ENCODE measurements at regions not wholly inside any gene's neighbourhood (a gene's known extent, or its start where the extent isn't known, plus 50 kb on each side); places are given as distances from the start of the nearest gene placed in this dataset.

GRCh38 chr13:33925563-33925962 lies 107.6 kb downstream of the RFC3 start:
- DNase-seq (ENCODE audit: low spot score): no peak
- TF ChIP-seq YY1 (IDR thresholded peaks at IDR 0.05) (no peak), HNF4G (IDR thresholded peaks at IDR 0.05) (no peak), RXRA (IDR thresholded peaks at IDR 0.05) (no peak), JUND (IDR thresholded peaks at IDR 0.05) (no peak), CTCF (IDR thresholded peaks at IDR 0.05; ENCODE audit: low read depth, low read length, missing input control) (no peak)
- Histone ChIP-seq H3K4me1 (ENCODE audit: control insufficient read depth in 4 of 4, insufficient read depth in 4 of 4, low read length in 3 of 4) (no peaks in the 10 kb centered on the region), H3K9me3 (ENCODE audit: control insufficient read depth in 4 of 4, low read length in 3 of 4) (no peaks in the 10 kb centered on the region), H3K27me3 (ENCODE audit: control insufficient read depth in 4 of 4, insufficient read depth in 4 of 4, low read length in 3 of 4) (no peaks in the 10 kb centered on the region), H3K27ac (ENCODE audit: low read depth in 1 of 2, low read length in 2 of 2) (no peak overlapping the region), H3K36me3 (ENCODE audit: control insufficient read depth in 4 of 4, insufficient read depth in 3 of 4, low read depth in 1 of 4, low read length in 3 of 4) (no peaks in the 10 kb centered on the region), H3K4me3 (ENCODE audit: low read depth in 1 of 3, low read length in 3 of 3) (no peak overlapping the region), H3K9ac (ENCODE audit: low read depth in 1 of 2, low read length in 2 of 2) (no peak overlapping the region)
- 98% methylated on average over 1 of the region's 1 CpG for WGBS

GRCh38 chr13:33927315-33927714 lies 109.4 kb downstream of the RFC3 start:
- no peaks in the 10 kb centered on the region for H3K9me3 ChIP-seq (ENCODE audit: control insufficient read depth in 4 of 4, low read length in 3 of 4)
- DNase-seq (ENCODE audit: low spot score): no peak
- H3K4me3 ChIP-seq (ENCODE audit: low read depth in 1 of 3, low read length in 3 of 3): no peak overlapping the region
- H3K4me1 ChIP-seq (ENCODE audit: control insufficient read depth in 4 of 4, insufficient read depth in 4 of 4, low read length in 3 of 4): no peaks in the 10 kb centered on the region
- WGBS: 90% methylated on average over 1 of the region's 1 CpG
- H3K27me3 ChIP-seq (ENCODE audit: control insufficient read depth in 4 of 4, insufficient read depth in 4 of 4, low read length in 3 of 4): no peaks in the 10 kb centered on the region
- no peak overlapping the region for H3K9ac ChIP-seq (ENCODE audit: low read depth in 1 of 2, low read length in 2 of 2)
- H3K27ac ChIP-seq (ENCODE audit: low read depth in 1 of 2, low read length in 2 of 2): no peak overlapping the region
- H3K36me3 ChIP-seq (ENCODE audit: control insufficient read depth in 4 of 4, insufficient read depth in 3 of 4, low read depth in 1 of 4, low read length in 3 of 4): no peaks in the 10 kb centered on the region
- no peak for TF ChIP-seq HNF4G (IDR thresholded peaks at IDR 0.05)
- no peak for TF ChIP-seq FOXA1 (IDR thresholded peaks at IDR 0.05)
- no peak for TF ChIP-seq ATF3 (IDR thresholded peaks at IDR 0.05)
- TF ChIP-seq JUND (IDR thresholded peaks at IDR 0.05): no peak
- TF ChIP-seq MAX (IDR thresholded peaks at IDR 0.05): no peak
- TF ChIP-seq SP1 (IDR thresholded peaks at IDR 0.05): no peak
- TF ChIP-seq YY1 (IDR thresholded peaks at IDR 0.05): no peak
- TF ChIP-seq RAD21 (IDR thresholded peaks at IDR 0.05): no peak
- TF ChIP-seq HNF4A (conservative IDR thresholded peaks at IDR 0.05): no peak
- TF ChIP-seq GABPA (IDR thresholded peaks at IDR 0.05 in 1 of 2, conservative IDR thresholded peaks at IDR 0.05 in 1 of 2): no peak
- TF ChIP-seq CTCF (IDR thresholded peaks at IDR 0.05; ENCODE audit: low read depth, low read length, missing input control): no peak
- TF ChIP-seq ZBTB33 (IDR thresholded peaks at IDR 0.05): no peak
- no peak for TF ChIP-seq EGR1 (IDR thresholded peaks at IDR 0.05; ENCODE audit: low read depth in 2 of 2)
- TF ChIP-seq REST (IDR thresholded peaks at IDR 0.05): no peak
- no peak for TF ChIP-seq NR2F2 (IDR thresholded peaks at IDR 0.05)
- TF ChIP-seq TAF1 (conservative IDR thresholded peaks at IDR 0.05): no peak
- TF ChIP-seq RXRA (IDR thresholded peaks at IDR 0.05): no peak
- TF ChIP-seq FOXA2 (IDR thresholded peaks at IDR 0.05): no peak

Measured in liver (tissue), 8 donors.